ENCODE measurements at regions not wholly inside any gene's neighbourhood (a gene's known extent, or its start where the extent isn't known, plus 50 kb on each side); places are given as distances from the start of the nearest gene placed in this dataset.
A peak's percentile ranks its signal among the peaks of the same experiment; 100 is the strongest.

GRCh38 chr12:58540480-58541299 is 379.6 kb downstream of the LRIG3 start:
- peak; percentile 20 for DNase-seq

- DNase-seq, result no peak
These were observed 379.0 kb downstream of the LRIG3 start for GRCh38 chr12:58541300-58541690.

- no peak for DNase-seq
These were observed 376.0 kb downstream of the LRIG3 start for GRCh38 chr12:58544281-58544680.

GRCh38 chr12:58547217-58547616 is 373.1 kb downstream of the LRIG3 start:
- no peak for DNase-seq

GRCh38 chr12:58548801-58549200 is 371.5 kb downstream of the LRIG3 start:
- DNase-seq, result no peak

GRCh38 chr12:58554522-58555157 is 365.7 kb downstream of the LRIG3 start:
- no peak for DNase-seq

- DNase-seq, result no peak
These were observed 363.1 kb downstream of the LRIG3 start for GRCh38 chr12:58557171-58557570.

GRCh38 chr12:58557661-58558060 is 362.6 kb downstream of the LRIG3 start:
- no peak for DNase-seq

GRCh38 chr12:58563621-58564020 is 356.7 kb downstream of the LRIG3 start:
- DNase-seq, result no peak

- DNase-seq, result no peak
These were observed 355.6 kb downstream of the LRIG3 start for GRCh38 chr12:58564721-58565120.

- DNase-seq, result peak; percentile 51
These were observed 353.7 kb downstream of the LRIG3 start for GRCh38 chr12:58566599-58566998.

- no peak for DNase-seq
These were observed 353.1 kb downstream of the LRIG3 start for GRCh38 chr12:58567189-58567588.

GRCh38 chr12:58570411-58570810 is 349.9 kb downstream of the LRIG3 start:
- DNase-seq, result no peak

- DNase-seq, result no peak
These were observed 345.0 kb downstream of the LRIG3 start for GRCh38 chr12:58575256-58575655.

- DNase-seq, result no peak
These were observed 344.2 kb downstream of the LRIG3 start for GRCh38 chr12:58576081-58576480.

GRCh38 chr12:58576916-58577315 is 343.4 kb downstream of the LRIG3 start:
- no peak for DNase-seq

GRCh38 chr12:58580095-58580494 is 340.2 kb downstream of the LRIG3 start:
- no peak for DNase-seq

- DNase-seq, result no peak
These were observed 336.8 kb downstream of the LRIG3 start for GRCh38 chr12:58583529-58583928.

- DNase-seq, result no peak
These were observed 336.4 kb downstream of the LRIG3 start for GRCh38 chr12:58583940-58584339.

GRCh38 chr12:58584880-58585279 is 335.4 kb downstream of the LRIG3 start:
- no peak for DNase-seq

GRCh38 chr12:58586762-58587161 is 333.5 kb downstream of the LRIG3 start:
- no peak for DNase-seq

- no peak for DNase-seq
These were observed 331.5 kb downstream of the LRIG3 start for GRCh38 chr12:58588770-58589169.

- no peak for DNase-seq
These were observed 327.7 kb downstream of the LRIG3 start for GRCh38 chr12:58592475-58593207.
